Fibroblast of the aortic adventitia (primary cell): ENCODE measurements at regions not wholly inside any gene's neighbourhood (a gene's known extent, or its start where the extent isn't known, plus 50 kb on each side); places are given as distances from the start of the nearest gene placed in this dataset.
"Not testable (repeated sequence)": the region's sequence is repeated elsewhere in the genome, so short reads cannot be mapped to it uniquely, and the experiment has no call there.

Experiments used
- DNase-seq: peaks from one replicate; pipeline ENCODE4 v3.0.0-alpha.2; 2010; ENCODE audit warnings: low read depth
- H3K4me3 ChIP-seq: 2 replicates; pipeline ENCODE4 v1.5.1; 2011; ENCODE audit warnings: low read depth, mild to moderate bottlenecking, control low read depth, low read length, moderate library complexity
- TF ChIP-seq, protein P1 (sequence below): IDR thresholded peaks from 2 replicates; pipeline ENCODE4 v1.5.1; 2011; ENCODE audit warnings: mild to moderate bottlenecking, low read length, control low read depth, inconsistent platforms; ENCODE audit not compliant: insufficient read depth

DNA sequence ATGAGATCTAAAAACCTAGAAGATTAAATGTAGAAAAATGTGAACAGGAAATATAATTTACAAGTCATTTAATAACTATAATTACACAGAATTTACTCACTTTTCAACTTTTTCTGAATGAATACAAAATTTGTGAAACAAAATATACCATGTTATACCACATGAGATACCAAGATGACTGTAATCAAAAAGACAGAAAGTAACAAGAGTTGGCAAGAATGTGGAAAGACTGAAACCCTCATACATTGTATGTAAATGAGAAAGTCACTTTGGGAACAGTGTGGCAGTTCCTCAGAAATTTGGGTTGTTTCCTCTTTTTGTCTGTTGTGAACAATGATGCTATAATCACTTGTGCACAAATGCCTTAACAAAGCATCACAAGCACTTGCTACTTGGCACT lies 145.4 kb upstream of the ZNF804A start:
- DNase-seq = no peak
- TF ChIP-seq, protein P1, sequence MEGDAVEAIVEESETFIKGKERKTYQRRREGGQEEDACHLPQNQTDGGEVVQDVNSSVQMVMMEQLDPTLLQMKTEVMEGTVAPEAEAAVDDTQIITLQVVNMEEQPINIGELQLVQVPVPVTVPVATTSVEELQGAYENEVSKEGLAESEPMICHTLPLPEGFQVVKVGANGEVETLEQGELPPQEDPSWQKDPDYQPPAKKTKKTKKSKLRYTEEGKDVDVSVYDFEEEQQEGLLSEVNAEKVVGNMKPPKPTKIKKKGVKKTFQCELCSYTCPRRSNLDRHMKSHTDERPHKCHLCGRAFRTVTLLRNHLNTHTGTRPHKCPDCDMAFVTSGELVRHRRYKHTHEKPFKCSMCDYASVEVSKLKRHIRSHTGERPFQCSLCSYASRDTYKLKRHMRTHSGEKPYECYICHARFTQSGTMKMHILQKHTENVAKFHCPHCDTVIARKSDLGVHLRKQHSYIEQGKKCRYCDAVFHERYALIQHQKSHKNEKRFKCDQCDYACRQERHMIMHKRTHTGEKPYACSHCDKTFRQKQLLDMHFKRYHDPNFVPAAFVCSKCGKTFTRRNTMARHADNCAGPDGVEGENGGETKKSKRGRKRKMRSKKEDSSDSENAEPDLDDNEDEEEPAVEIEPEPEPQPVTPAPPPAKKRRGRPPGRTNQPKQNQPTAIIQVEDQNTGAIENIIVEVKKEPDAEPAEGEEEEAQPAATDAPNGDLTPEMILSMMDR = no peak
- no peak overlapping the region for H3K4me3 ChIP-seq

- no peak for DNase-seq
- no peak overlapping the region for H3K4me3 ChIP-seq
- TF ChIP-seq, protein P1 = no peak
Measured at GRCh38 chr2:184455624-184456023, 142.7 kb upstream of the ZNF804A start.

- DNase-seq, H3K4me3 ChIP-seq: not testable (repeated sequence)
Measured at GRCh38 chr2:184456693-184457092, 141.6 kb upstream of the ZNF804A start.

DNA sequence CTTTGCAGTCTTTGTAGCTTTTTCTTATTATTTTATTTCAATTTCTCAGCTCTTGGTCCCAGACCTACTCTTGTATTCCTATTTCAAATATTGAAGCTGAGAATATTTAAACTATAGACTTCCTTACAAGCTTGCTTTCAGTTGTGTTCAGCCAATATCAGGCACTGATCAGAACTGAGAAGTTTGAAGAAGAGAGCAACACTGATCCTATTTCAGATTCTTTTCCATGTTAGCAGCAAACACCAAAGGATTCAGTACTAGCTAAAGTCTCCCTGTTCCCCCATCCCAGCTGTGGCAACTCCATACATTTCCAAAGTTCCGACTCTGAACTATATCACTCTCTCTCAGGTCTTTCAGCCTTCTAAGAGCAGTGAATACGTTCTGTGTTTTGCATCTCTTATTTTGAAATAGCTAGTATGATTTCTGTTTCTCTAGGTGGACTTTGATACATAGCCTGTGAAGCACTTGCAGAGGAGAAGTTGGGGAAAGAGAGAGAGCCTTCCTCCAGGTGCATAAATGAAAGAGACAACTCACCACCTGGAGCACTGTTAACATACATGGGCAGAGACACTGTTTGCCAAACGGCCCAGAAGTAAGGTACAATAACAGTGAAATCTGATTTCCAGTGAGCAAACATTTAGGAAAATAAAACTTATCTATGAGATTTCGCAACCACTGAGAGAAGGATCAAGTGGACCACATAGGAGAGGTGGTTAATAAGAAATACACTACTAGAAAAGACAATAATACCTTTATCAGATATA lies 135.0 kb upstream of the ZNF804A start:
- no peak for DNase-seq
- TF ChIP-seq, protein P1 = no peak
- H3K4me3 ChIP-seq = no peak overlapping the region

DNA sequence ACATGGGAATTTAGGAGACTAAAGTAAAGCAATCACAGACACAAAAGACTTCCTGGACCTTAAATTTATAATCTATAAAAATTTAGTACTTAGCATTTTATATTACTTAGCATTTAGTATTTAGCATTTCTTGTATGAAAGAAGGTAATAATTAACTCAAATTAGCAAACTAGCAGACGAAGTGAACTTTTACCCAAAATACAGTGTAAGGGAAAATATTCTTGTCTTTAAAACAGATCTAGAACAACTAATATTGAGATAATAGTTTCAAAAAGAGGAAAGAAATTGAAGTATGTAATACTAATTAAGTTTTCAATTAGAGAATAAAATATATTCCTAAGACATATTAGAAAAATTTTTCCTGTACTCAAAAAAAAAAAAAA lies 134.5 kb upstream of the ZNF804A start:
- no peak overlapping the region for H3K4me3 ChIP-seq
- TF ChIP-seq, protein P1 = no peak
- no peak for DNase-seq

DNA sequence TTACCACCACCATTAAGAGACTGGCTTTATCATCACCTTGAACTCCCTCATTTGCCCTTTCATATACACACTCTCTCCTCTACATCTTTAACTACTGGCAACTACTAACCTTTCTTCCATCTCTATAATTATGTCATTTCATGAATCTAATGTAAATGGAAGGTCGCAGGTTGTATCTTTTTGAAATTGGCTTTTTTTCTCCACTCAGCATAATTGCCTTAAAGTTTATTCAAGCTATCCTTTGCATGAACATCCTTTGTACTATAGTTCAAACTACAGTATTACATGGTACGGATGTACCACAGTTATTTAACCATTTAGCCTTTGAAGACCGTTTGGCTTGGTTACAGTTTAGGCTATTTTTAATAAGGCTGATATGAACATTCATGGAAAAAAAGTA lies 129.5 kb upstream of the ZNF804A start:
- no peak for DNase-seq
- TF ChIP-seq, protein P1 = no peak
- no peak overlapping the region for H3K4me3 ChIP-seq

DNA sequence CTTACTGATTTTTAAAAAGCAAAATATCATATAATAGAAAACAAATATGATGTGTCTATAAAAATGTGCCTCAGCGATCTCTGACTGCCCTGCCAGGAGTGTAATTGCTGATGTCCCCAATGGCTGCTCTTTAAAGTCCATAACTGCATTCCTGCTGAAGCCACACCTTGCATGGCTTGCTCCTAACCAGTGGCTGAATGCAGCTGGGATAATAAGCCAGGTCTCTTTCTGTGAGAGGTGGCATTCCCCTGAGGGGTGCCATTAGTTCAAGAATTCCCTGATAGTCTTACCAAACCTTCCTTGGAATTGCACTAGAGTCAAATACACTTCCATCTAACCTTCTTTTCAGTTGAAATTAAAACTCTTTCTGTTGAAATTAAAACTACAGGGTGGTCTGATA lies 125.8 kb upstream of the ZNF804A start:
- DNase-seq = no peak
- H3K4me3 ChIP-seq = no peak overlapping the region
- TF ChIP-seq, protein P1 = no peak
